ENCODE measurements at regions not wholly inside any gene's neighbourhood (a gene's known extent, or its start where the extent isn't known, plus 50 kb on each side); places are given as distances from the start of the nearest gene placed in this dataset.
A peak's percentile ranks its signal among the peaks of the same experiment; 100 is the strongest.

GRCh38 chrX:20455001-20455400 is 188.3 kb upstream of the RPS6KA3 start:
- no peak for DNase-seq
- no peak overlapping the region for H3K4me3 ChIP-seq (ENCODE audit: low read length)

GRCh38 chrX:20454117-20454516 is 187.4 kb upstream of the RPS6KA3 start:
- no peaks in the 10 kb centered on the region for H3K9me3 ChIP-seq (ENCODE audit: low read length)
- H3K27me3 ChIP-seq (ENCODE audit: low read length), result no peaks in the 10 kb centered on the region
- no peaks in the 10 kb centered on the region for H3K4me1 ChIP-seq (ENCODE audit: low read length)
- no peak overlapping the region for H2AFZ ChIP-seq (ENCODE audit: low read length)
- no peak for DNase-seq
- no peak overlapping the region for H3K27ac ChIP-seq (ENCODE audit: low read length)
- no peaks in the 10 kb centered on the region for H3K9me2 ChIP-seq (replicated peaks; ENCODE audit: insufficient read depth, low read length)
- no peaks in the 10 kb centered on the region for H4K20me1 ChIP-seq (ENCODE audit: insufficient read depth, low read depth, low read length)
- H3K36me3 ChIP-seq (ENCODE audit: insufficient read depth, low read length), result no peaks in the 10 kb centered on the region
- H3K4me2 ChIP-seq (ENCODE audit: low read depth, low read length, poor library complexity, severe bottlenecking), result no peak overlapping the region
- no peaks in the 10 kb centered on the region for H3K79me2 ChIP-seq (ENCODE audit: low read length)
- no peak overlapping the region for H3K4me3 ChIP-seq (ENCODE audit: low read length)
- no peak overlapping the region for H3K9ac ChIP-seq (ENCODE audit: low read length)

More at GRCh38 chrX:20455001-20455400, 188.3 kb upstream of the RPS6KA3 start:
- Histone ChIP-seq H2AFZ (ENCODE audit: low read length) (no peak overlapping the region), H3K27ac (ENCODE audit: low read length) (no peak overlapping the region), H3K27me3 (ENCODE audit: low read length) (no peaks in the 10 kb centered on the region), H3K9me2 (replicated peaks; ENCODE audit: insufficient read depth, low read length) (no peaks in the 10 kb centered on the region), H3K36me3 (ENCODE audit: insufficient read depth, low read length) (no peaks in the 10 kb centered on the region), H3K79me2 (ENCODE audit: low read length) (no peaks in the 10 kb centered on the region), H3K9ac (ENCODE audit: low read length) (no peak overlapping the region), H3K4me2 (ENCODE audit: low read depth, low read length, poor library complexity, severe bottlenecking) (no peak overlapping the region), H3K4me1 (ENCODE audit: low read length) (no peaks in the 10 kb centered on the region), H3K9me3 (ENCODE audit: low read length) (no peaks in the 10 kb centered on the region), H4K20me1 (ENCODE audit: insufficient read depth, low read depth, low read length) (no peaks in the 10 kb centered on the region)

- Histone ChIP-seq H3K9ac (ENCODE audit: low read length) (no peak overlapping the region), H4K20me1 (ENCODE audit: insufficient read depth, low read depth, low read length) (no peaks in the 10 kb centered on the region), H3K9me3 (ENCODE audit: low read length) (no peaks in the 10 kb centered on the region), H3K4me1 (ENCODE audit: low read length) (no peaks in the 10 kb centered on the region), H3K9me2 (replicated peaks; ENCODE audit: insufficient read depth, low read length) (no peaks in the 10 kb centered on the region), H3K4me2 (ENCODE audit: low read depth, low read length, poor library complexity, severe bottlenecking) (no peak overlapping the region), H3K36me3 (ENCODE audit: insufficient read depth, low read length) (no peaks in the 10 kb centered on the region), H3K27me3 (ENCODE audit: low read length) (no peaks in the 10 kb centered on the region), H3K27ac (ENCODE audit: low read length) (no peak overlapping the region), H3K4me3 (ENCODE audit: low read length) (no peak overlapping the region), H2AFZ (ENCODE audit: low read length) (no peak overlapping the region), H3K79me2 (ENCODE audit: low read length) (no peaks in the 10 kb centered on the region)
- no peak for DNase-seq
Measured at GRCh38 chrX:20452487-20452886, 185.8 kb upstream of the RPS6KA3 start.

GRCh38 chrX:20451929-20452328 is 185.2 kb upstream of the RPS6KA3 start:
- no peak overlapping the region for H3K4me3 ChIP-seq (ENCODE audit: low read length)
- H3K9me3 ChIP-seq (ENCODE audit: low read length), result no peaks in the 10 kb centered on the region
- H3K27me3 ChIP-seq (ENCODE audit: low read length), result no peaks in the 10 kb centered on the region
- no peaks in the 10 kb centered on the region for H3K79me2 ChIP-seq (ENCODE audit: low read length)
- H3K9me2 ChIP-seq (replicated peaks; ENCODE audit: insufficient read depth, low read length), result no peaks in the 10 kb centered on the region
- no peaks in the 10 kb centered on the region for H3K36me3 ChIP-seq (ENCODE audit: insufficient read depth, low read length)
- no peaks in the 10 kb centered on the region for H3K4me1 ChIP-seq (ENCODE audit: low read length)
- no peak overlapping the region for H2AFZ ChIP-seq (ENCODE audit: low read length)
- DNase-seq, result no peak
- H4K20me1 ChIP-seq (ENCODE audit: insufficient read depth, low read depth, low read length), result no peaks in the 10 kb centered on the region
- no peak overlapping the region for H3K4me2 ChIP-seq (ENCODE audit: low read depth, low read length, poor library complexity, severe bottlenecking)
- H3K27ac ChIP-seq (ENCODE audit: low read length), result no peak overlapping the region
- H3K9ac ChIP-seq (ENCODE audit: low read length), result no peak overlapping the region

GRCh38 chrX:20445109-20445508 is 178.4 kb upstream of the RPS6KA3 start:
- no peaks in the 10 kb centered on the region for H4K20me1 ChIP-seq (ENCODE audit: insufficient read depth, low read depth, low read length)
- H3K9me3 ChIP-seq (ENCODE audit: low read length), result no peaks in the 10 kb centered on the region
- no peak overlapping the region for H2AFZ ChIP-seq (ENCODE audit: low read length)
- H3K27me3 ChIP-seq (ENCODE audit: low read length), result no peaks in the 10 kb centered on the region
- H3K36me3 ChIP-seq (ENCODE audit: insufficient read depth, low read length), result no peaks in the 10 kb centered on the region
- no peaks in the 10 kb centered on the region for H3K4me1 ChIP-seq (ENCODE audit: low read length)
- H3K9me2 ChIP-seq (replicated peaks; ENCODE audit: insufficient read depth, low read length), result no peaks in the 10 kb centered on the region
- no peak overlapping the region for H3K4me3 ChIP-seq (ENCODE audit: low read length)
- no peak overlapping the region for H3K27ac ChIP-seq (ENCODE audit: low read length)
- no peak for DNase-seq
- no peak overlapping the region for H3K4me2 ChIP-seq (ENCODE audit: low read depth, low read length, poor library complexity, severe bottlenecking)
- H3K9ac ChIP-seq (ENCODE audit: low read length), result no peak overlapping the region
- no peaks in the 10 kb centered on the region for H3K79me2 ChIP-seq (ENCODE audit: low read length)

GRCh38 chrX:20442597-20442996 is 175.9 kb upstream of the RPS6KA3 start:
- H3K36me3 ChIP-seq (ENCODE audit: insufficient read depth, low read length), result no peaks in the 10 kb centered on the region
- H2AFZ ChIP-seq (ENCODE audit: low read length), result no peak overlapping the region
- no peak overlapping the region for H3K4me2 ChIP-seq (ENCODE audit: low read depth, low read length, poor library complexity, severe bottlenecking)
- no peaks in the 10 kb centered on the region for H4K20me1 ChIP-seq (ENCODE audit: insufficient read depth, low read depth, low read length)
- H3K27ac ChIP-seq (ENCODE audit: low read length), result no peak overlapping the region
- H3K9ac ChIP-seq (ENCODE audit: low read length), result no peak overlapping the region
- no peaks in the 10 kb centered on the region for H3K9me3 ChIP-seq (ENCODE audit: low read length)
- no peak overlapping the region for H3K4me3 ChIP-seq (ENCODE audit: low read length)
- no peaks in the 10 kb centered on the region for H3K79me2 ChIP-seq (ENCODE audit: low read length)
- peak; percentile 92 for DNase-seq
- no peaks in the 10 kb centered on the region for H3K9me2 ChIP-seq (replicated peaks; ENCODE audit: insufficient read depth, low read length)
- no peaks in the 10 kb centered on the region for H3K4me1 ChIP-seq (ENCODE audit: low read length)
- H3K27me3 ChIP-seq (ENCODE audit: low read length), result no peaks in the 10 kb centered on the region

- Histone ChIP-seq H3K36me3 (ENCODE audit: insufficient read depth, low read length) (no peaks in the 10 kb centered on the region), H3K27me3 (ENCODE audit: low read length) (no peaks in the 10 kb centered on the region; the same call in 1 of the 2 replicates), H3K4me2 (ENCODE audit: low read depth, low read length, poor library complexity, severe bottlenecking) (no peak overlapping the region), H3K9me2 (replicated peaks; ENCODE audit: insufficient read depth, low read length) (no peaks in the 10 kb centered on the region), H3K9ac (ENCODE audit: low read length) (no peak overlapping the region), H3K4me3 (ENCODE audit: low read length) (no peak overlapping the region), H2AFZ (ENCODE audit: low read length) (no peak overlapping the region), H3K9me3 (ENCODE audit: low read length) (no peaks in the 10 kb centered on the region), H3K27ac (ENCODE audit: low read length) (no peak overlapping the region), H3K4me1 (ENCODE audit: low read length) (no peaks in the 10 kb centered on the region), H3K79me2 (ENCODE audit: low read length) (no peaks in the 10 kb centered on the region), H4K20me1 (ENCODE audit: insufficient read depth, low read depth, low read length) (no peaks in the 10 kb centered on the region)
- no peak for DNase-seq
Measured at GRCh38 chrX:20441123-20441522, 174.4 kb upstream of the RPS6KA3 start.

- Histone ChIP-seq H3K36me3 (ENCODE audit: insufficient read depth, low read length) (no peaks in the 10 kb centered on the region), H3K27me3 (ENCODE audit: low read length) (no peaks in the 10 kb centered on the region; the same call in 1 of the 2 replicates), H2AFZ (ENCODE audit: low read length) (no peak overlapping the region), H3K79me2 (ENCODE audit: low read length) (no peaks in the 10 kb centered on the region), H3K4me2 (ENCODE audit: low read depth, low read length, poor library complexity, severe bottlenecking) (no peak overlapping the region), H3K9ac (ENCODE audit: low read length) (no peak overlapping the region), H3K9me2 (replicated peaks; ENCODE audit: insufficient read depth, low read length) (no peaks in the 10 kb centered on the region), H4K20me1 (ENCODE audit: insufficient read depth, low read depth, low read length) (no peaks in the 10 kb centered on the region), H3K9me3 (ENCODE audit: low read length) (no peaks in the 10 kb centered on the region), H3K4me1 (ENCODE audit: low read length) (no peaks in the 10 kb centered on the region), H3K4me3 (ENCODE audit: low read length) (no peak overlapping the region), H3K27ac (ENCODE audit: low read length) (no peak overlapping the region)
- no peak for DNase-seq
Measured at GRCh38 chrX:20438871-20439526, 172.3 kb upstream of the RPS6KA3 start.
